ENCODE measurements at regions not wholly inside any gene's neighbourhood (a gene's known extent, or its start where the extent isn't known, plus 50 kb on each side); places are given as distances from the start of the nearest gene placed in this dataset.

- Histone ChIP-seq H3K4me3 (no peak overlapping the region), H3K9me3 (no peaks in the 10 kb centered on the region), H3K4me1 (replicated peaks) (no peaks in the 10 kb centered on the region), H3K27me3 (replicated peaks; ENCODE audit: insufficient read depth) (no peaks in the 10 kb centered on the region), H3K36me3 (no peaks in the 10 kb centered on the region), H3K27ac (no peak overlapping the region)
- TF ChIP-seq CTCF (IDR thresholded peaks at IDR 0.05) (no peak), POLR2A (IDR thresholded peaks at IDR 0.05) (no peak), POLR2AphosphoS5 (IDR thresholded peaks at IDR 0.05) (no peak)
- no peak for DNase-seq (ENCODE audit: low spot score)
- intact Hi-C loops (cut with DNase I): no loop called here
- WGBS: 75% methylated on average over 3 of the region's 3 CpGs
Observed at GRCh38 chr15:35166730-35167359, 81.8 kb upstream of the NANOGP8 start.

DNA sequence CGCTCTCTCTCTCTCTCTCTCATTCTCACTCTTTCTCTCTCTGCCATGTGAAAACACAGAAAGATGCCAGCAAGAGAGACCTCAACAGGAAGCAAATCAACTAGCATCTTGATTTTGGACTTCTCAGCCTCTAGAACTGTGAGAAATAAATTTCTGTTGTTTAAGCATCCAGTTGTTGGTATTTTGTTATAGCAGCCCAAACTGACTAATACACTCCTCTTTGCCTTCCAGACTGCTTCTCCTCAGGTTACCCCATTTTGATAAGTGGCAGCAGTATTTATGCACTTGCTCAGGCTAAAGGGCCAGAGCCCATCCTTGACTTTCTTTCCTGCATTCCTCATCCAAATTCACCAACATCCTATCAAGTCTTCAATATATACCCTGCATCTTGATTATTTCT, 76.6 kb upstream of the NANOGP8 start:
- Histone ChIP-seq H3K4me1 (replicated peaks) (no peaks in the 10 kb centered on the region), H3K36me3 (no peaks in the 10 kb centered on the region), H3K4me3 (no peak overlapping the region), H3K27ac (no peak overlapping the region), H3K9me3 (no peaks in the 10 kb centered on the region), H3K27me3 (replicated peaks; ENCODE audit: insufficient read depth) (no peaks in the 10 kb centered on the region)
- WGBS: 95% methylated on average over 1 of the region's 1 CpG
- TF ChIP-seq CTCF (IDR thresholded peaks at IDR 0.05): no peak
- no peak for TF ChIP-seq POLR2AphosphoS5 (IDR thresholded peaks at IDR 0.05)
- TF ChIP-seq POLR2A (IDR thresholded peaks at IDR 0.05): no peak
- no peak for DNase-seq (ENCODE audit: low spot score)
- intact Hi-C loops (cut with DNase I): no loop called here

- DNase-seq (ENCODE audit: low spot score): no peak
- no peak overlapping the region for H3K4me3 ChIP-seq
- 92% methylated on average over 2 of the region's 2 CpGs for WGBS
- no peaks in the 10 kb centered on the region for H3K27me3 ChIP-seq (replicated peaks; ENCODE audit: insufficient read depth)
- no peak overlapping the region for H3K27ac ChIP-seq
- no peaks in the 10 kb centered on the region for H3K36me3 ChIP-seq
- no peak for TF ChIP-seq CTCF (IDR thresholded peaks at IDR 0.05)
- no peak for TF ChIP-seq POLR2AphosphoS5 (IDR thresholded peaks at IDR 0.05)
- TF ChIP-seq POLR2A (IDR thresholded peaks at IDR 0.05): no peak
- intact Hi-C loops (cut with DNase I): no loop called here
- no peaks in the 10 kb centered on the region for H3K9me3 ChIP-seq
- H3K4me1 ChIP-seq (replicated peaks): no peaks in the 10 kb centered on the region
Observed at GRCh38 chr15:35159170-35159569, 74.1 kb upstream of the NANOGP8 start.

- WGBS: 84% methylated on average over 8 of the region's 8 CpGs
- intact Hi-C loops (cut with DNase I): no loop called here
- H3K4me3 ChIP-seq: no peak overlapping the region
- no peak overlapping the region for H3K27ac ChIP-seq
- no peak for DNase-seq (ENCODE audit: low spot score)
- TF ChIP-seq POLR2A (IDR thresholded peaks at IDR 0.05) (no peak), POLR2AphosphoS5 (IDR thresholded peaks at IDR 0.05) (no peak), CTCF (IDR thresholded peaks at IDR 0.05) (no peak)
- no peaks in the 10 kb centered on the region for H3K9me3 ChIP-seq
- H3K36me3 ChIP-seq: no peaks in the 10 kb centered on the region
- H3K4me1 ChIP-seq (replicated peaks): no peaks in the 10 kb centered on the region
- H3K27me3 ChIP-seq (replicated peaks; ENCODE audit: insufficient read depth): no peaks in the 10 kb centered on the region
Observed at GRCh38 chr15:35151782-35152181, 66.7 kb upstream of the NANOGP8 start.

GRCh38 chr15:35151381-35151780, 66.3 kb upstream of the NANOGP8 start:
- Histone ChIP-seq H3K36me3 (no peaks in the 10 kb centered on the region), H3K27ac (no peak overlapping the region), H3K4me3 (no peak overlapping the region), H3K27me3 (replicated peaks; ENCODE audit: insufficient read depth) (no peaks in the 10 kb centered on the region), H3K9me3 (no peaks in the 10 kb centered on the region), H3K4me1 (replicated peaks) (no peaks in the 10 kb centered on the region)
- no peak for TF ChIP-seq POLR2A (IDR thresholded peaks at IDR 0.05)
- TF ChIP-seq POLR2AphosphoS5 (IDR thresholded peaks at IDR 0.05): no peak
- TF ChIP-seq CTCF (IDR thresholded peaks at IDR 0.05): no peak
- intact Hi-C loops (cut with DNase I): no loop called here
- WGBS: 100% methylated on average over 2 of the region's 2 CpGs
- DNase-seq (ENCODE audit: low spot score): no peak

Measured in prostate gland (tissue), 2 donors.